ENCODE measurements at regions not wholly inside any gene's neighbourhood (a gene's known extent, or its start where the extent isn't known, plus 50 kb on each side); places are given as distances from the start of the nearest gene placed in this dataset.

DNA sequence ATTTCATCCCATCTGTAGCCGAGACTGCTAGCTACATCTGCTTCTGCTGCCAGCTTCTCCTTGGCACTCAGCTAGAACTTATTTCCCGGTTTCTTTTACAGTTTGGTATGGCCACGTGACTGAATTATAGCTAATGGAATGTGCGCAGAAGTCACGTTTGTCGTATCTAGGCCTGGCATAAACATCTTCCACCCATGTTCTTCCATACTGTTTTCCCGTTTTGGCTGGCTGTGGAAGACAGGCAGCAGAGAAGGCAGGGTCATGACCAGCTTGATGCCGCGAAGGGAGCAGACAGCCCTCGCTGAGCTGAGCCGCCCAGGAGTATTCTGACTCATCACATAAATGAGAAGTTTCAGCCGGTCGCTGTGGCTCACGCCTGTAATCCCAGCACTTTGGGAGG lies 186.7 kb downstream of the RFC3 start:
- Histone ChIP-seq H3K36me3 (no peaks in the 10 kb centered on the region), H3K4me3 (no peak overlapping the region), H3K27me3 (no peaks in the 10 kb centered on the region), H3K9me3 (no peaks in the 10 kb centered on the region), H3K27ac (no peak overlapping the region), H3K4me1 (peaks cover 0 to 11% (median 0%) of the 10 kb centered on the region in 3 donors)
- TF ChIP-seq POLR2AphosphoS5 (IDR thresholded peaks at IDR 0.05) (no peak), POLR2A (IDR thresholded peaks at IDR 0.05) (no peak), EP300 (IDR thresholded peaks at IDR 0.05) (no peak)
- TF ChIP-seq, protein P1, sequence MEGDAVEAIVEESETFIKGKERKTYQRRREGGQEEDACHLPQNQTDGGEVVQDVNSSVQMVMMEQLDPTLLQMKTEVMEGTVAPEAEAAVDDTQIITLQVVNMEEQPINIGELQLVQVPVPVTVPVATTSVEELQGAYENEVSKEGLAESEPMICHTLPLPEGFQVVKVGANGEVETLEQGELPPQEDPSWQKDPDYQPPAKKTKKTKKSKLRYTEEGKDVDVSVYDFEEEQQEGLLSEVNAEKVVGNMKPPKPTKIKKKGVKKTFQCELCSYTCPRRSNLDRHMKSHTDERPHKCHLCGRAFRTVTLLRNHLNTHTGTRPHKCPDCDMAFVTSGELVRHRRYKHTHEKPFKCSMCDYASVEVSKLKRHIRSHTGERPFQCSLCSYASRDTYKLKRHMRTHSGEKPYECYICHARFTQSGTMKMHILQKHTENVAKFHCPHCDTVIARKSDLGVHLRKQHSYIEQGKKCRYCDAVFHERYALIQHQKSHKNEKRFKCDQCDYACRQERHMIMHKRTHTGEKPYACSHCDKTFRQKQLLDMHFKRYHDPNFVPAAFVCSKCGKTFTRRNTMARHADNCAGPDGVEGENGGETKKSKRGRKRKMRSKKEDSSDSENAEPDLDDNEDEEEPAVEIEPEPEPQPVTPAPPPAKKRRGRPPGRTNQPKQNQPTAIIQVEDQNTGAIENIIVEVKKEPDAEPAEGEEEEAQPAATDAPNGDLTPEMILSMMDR (IDR thresholded peaks at IDR 0.05) = no peak
- ATAC-seq = no peak
- 94 to 95% methylated on average over 10 to 14 of the region's 14 CpGs for WGBS, 2 donors (ENCODE audit: low coverage in 1 of 2)

- no peak for ATAC-seq
- Histone ChIP-seq H3K4me3 (no peak overlapping the region), H3K4me1 (no peaks in the 10 kb centered on the region), H3K27ac (no peak overlapping the region), H3K36me3 (no peaks in the 10 kb centered on the region), H3K27me3 (no peaks in the 10 kb centered on the region), H3K9me3 (no peaks in the 10 kb centered on the region)
- no peak for TF ChIP-seq POLR2A (IDR thresholded peaks at IDR 0.05)
- no peak for TF ChIP-seq POLR2AphosphoS5 (IDR thresholded peaks at IDR 0.05)
- TF ChIP-seq EP300 (IDR thresholded peaks at IDR 0.05) = no peak
- TF ChIP-seq, protein P1 (IDR thresholded peaks at IDR 0.05) = no peak
- 74 to 79% methylated on average over 2 of the region's 2 CpGs for WGBS, 2 donors (ENCODE audit: low coverage in 1 of 2)
Observed at GRCh38 chr13:34006011-34006410, 188.1 kb downstream of the RFC3 start.

DNA sequence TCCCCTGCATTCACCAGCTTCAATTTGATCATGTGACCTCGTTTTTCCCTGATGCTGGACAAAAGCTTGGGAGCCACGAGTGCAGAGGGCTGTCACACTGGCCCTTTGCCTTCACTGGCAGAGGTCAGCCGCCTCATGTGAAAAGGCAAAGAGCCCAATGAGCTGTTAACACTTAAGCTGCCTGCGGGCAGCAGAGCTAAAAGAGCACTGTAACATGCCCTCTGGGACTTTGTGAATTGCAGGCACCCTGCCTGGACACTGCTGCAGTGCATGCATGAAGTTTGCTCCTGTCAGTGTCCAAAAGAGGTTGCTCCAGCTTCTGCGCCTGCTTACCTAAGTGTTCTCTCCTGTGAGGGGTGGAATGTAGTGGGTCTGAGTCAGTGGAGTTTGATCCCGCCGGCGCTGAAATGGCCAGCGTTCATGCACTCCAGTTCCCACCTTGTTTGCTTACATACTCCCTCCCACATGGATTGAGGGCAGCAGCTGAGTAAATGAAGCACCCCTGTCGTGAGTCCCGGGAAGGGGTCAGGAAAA lies 193.7 kb downstream of the RFC3 start:
- no peak overlapping the region for H3K4me3 ChIP-seq
- no peak for ATAC-seq
- no peaks in the 10 kb centered on the region for H3K4me1 ChIP-seq
- H3K36me3 ChIP-seq = no peaks in the 10 kb centered on the region
- no peaks in the 10 kb centered on the region for H3K27me3 ChIP-seq
- 76 to 77% methylated on average over 5 to 7 of the region's 11 CpGs for WGBS, 2 donors (ENCODE audit: low coverage in 1 of 2)
- H3K9me3 ChIP-seq = no peaks in the 10 kb centered on the region
- TF ChIP-seq, protein P1 (IDR thresholded peaks at IDR 0.05) = no peak
- TF ChIP-seq POLR2A (IDR thresholded peaks at IDR 0.05) = no peak
- no peak overlapping the region for H3K27ac ChIP-seq

DNA sequence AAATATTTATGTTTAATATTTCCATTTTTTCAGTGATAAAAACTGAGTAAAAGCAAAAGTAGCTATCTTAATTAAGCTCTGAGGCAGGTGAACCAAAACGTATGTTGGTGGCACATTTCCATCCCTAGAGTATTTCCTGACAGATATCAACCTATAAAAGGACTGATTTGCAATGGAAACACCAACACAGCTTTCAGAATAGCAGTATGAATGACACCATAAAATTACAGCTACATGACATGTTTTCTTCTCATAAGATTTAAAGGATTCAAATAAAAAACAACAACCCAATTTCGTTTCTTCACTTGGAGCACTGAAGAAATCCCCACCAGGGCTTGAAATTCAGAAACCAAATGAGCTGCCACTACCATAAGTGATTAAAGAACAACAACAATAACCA lies 194.4 kb downstream of the RFC3 start:
- H3K4me3 ChIP-seq = no peak overlapping the region
- TF ChIP-seq EP300 (IDR thresholded peaks at IDR 0.05) (no peak), POLR2A (IDR thresholded peaks at IDR 0.05) (no peak), POLR2AphosphoS5 (IDR thresholded peaks at IDR 0.05) (no peak)
- TF ChIP-seq, protein P1 (IDR thresholded peaks at IDR 0.05) = no peak
- no peak overlapping the region for H3K27ac ChIP-seq
- no peak for ATAC-seq
- no peaks in the 10 kb centered on the region for H3K9me3 ChIP-seq
- no peaks in the 10 kb centered on the region for H3K4me1 ChIP-seq
- 79 to 83% methylated on average over 2 of the region's 2 CpGs for WGBS, 2 donors (ENCODE audit: low coverage in 1 of 2)
- no peaks in the 10 kb centered on the region for H3K27me3 ChIP-seq
- H3K36me3 ChIP-seq = no peaks in the 10 kb centered on the region

DNA sequence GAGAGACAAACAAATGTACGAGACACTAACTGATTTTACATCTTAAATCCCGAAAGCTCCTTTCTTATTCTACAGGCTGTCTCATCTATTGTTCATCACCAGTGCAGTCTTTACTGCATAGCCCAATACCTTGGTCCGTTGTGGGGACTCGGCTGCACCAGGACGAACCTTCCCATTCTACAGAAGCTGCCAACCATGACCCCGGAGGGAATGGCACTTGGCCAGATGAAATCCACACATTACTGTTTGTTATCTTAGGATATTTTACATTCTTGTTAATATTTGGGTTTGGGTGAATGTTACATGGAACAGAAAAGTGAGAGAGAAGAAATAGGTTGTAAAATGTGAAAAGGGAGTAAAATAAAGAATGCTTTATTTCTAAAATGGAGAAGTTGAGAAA lies 195.1 kb downstream of the RFC3 start:
- Histone ChIP-seq H3K4me1 (no peaks in the 10 kb centered on the region), H3K4me3 (no peak overlapping the region), H3K27ac (no peak overlapping the region), H3K36me3 (no peaks in the 10 kb centered on the region), H3K9me3 (no peaks in the 10 kb centered on the region), H3K27me3 (no peaks in the 10 kb centered on the region)
- TF ChIP-seq POLR2A (IDR thresholded peaks at IDR 0.05) = no peak
- TF ChIP-seq, protein P1 (IDR thresholded peaks at IDR 0.05) = no peak
- TF ChIP-seq POLR2AphosphoS5 (IDR thresholded peaks at IDR 0.05) = no peak
- TF ChIP-seq EP300 (IDR thresholded peaks at IDR 0.05) = no peak
- WGBS, 2 donors (ENCODE audit: low coverage in 1 of 2) = 83% methylated on average over 6 of the region's 6 CpGs; no CpG with 5 or more reads in 1 of the 2 donors
- ATAC-seq = no peak

Measured in gastroesophageal sphincter (tissue), 4 donors.